ENCODE measurements at regions not wholly inside any gene's neighbourhood (a gene's known extent, or its start where the extent isn't known, plus 50 kb on each side); places are given as distances from the start of the nearest gene placed in this dataset.
"Not testable (repeated sequence)": the region's sequence is repeated elsewhere in the genome, so short reads cannot be mapped to it uniquely, and the experiment has no call there.

GRCh38 chr11:112706863-112707262 is 254.4 kb upstream of the NCAM1 start:
- no peaks in the 10 kb centered on the region for H3K36me3 ChIP-seq (ENCODE audit: control insufficient read depth, insufficient read depth, low read length)
- H3K4me1 ChIP-seq (ENCODE audit: control insufficient read depth, insufficient read depth, low read length, poor library complexity, severe bottlenecking) = no peaks in the 10 kb centered on the region
- no peaks in the 10 kb centered on the region for H3K9me3 ChIP-seq (ENCODE audit: control insufficient read depth, low read length)
- DNase-seq = no peak
- H3K27ac ChIP-seq (ENCODE audit: insufficient read depth, low read length, poor library complexity, severe bottlenecking) = no peak overlapping the region
- H3K4me3 ChIP-seq (ENCODE audit: insufficient read depth, low read depth, low read length, poor library complexity, severe bottlenecking) = no peak overlapping the region
- H3K27me3 ChIP-seq (replicated peaks; ENCODE audit: control insufficient read depth, insufficient read depth, low read length, poor library complexity, severe bottlenecking) = no peaks in the 10 kb centered on the region

GRCh38 chr11:112714340-112714739 is 246.9 kb upstream of the NCAM1 start:
- H3K27ac ChIP-seq (ENCODE audit: insufficient read depth, low read length, poor library complexity, severe bottlenecking); H3K36me3 ChIP-seq (ENCODE audit: control insufficient read depth, insufficient read depth, low read length); H3K9me3 ChIP-seq (ENCODE audit: control insufficient read depth, low read length); DNase-seq; H3K4me1 ChIP-seq (ENCODE audit: control insufficient read depth, insufficient read depth, low read length, poor library complexity, severe bottlenecking); H3K4me3 ChIP-seq (ENCODE audit: insufficient read depth, low read depth, low read length, poor library complexity, severe bottlenecking); H3K27me3 ChIP-seq (replicated peaks; ENCODE audit: control insufficient read depth, insufficient read depth, low read length, poor library complexity, severe bottlenecking): not testable (repeated sequence)

GRCh38 chr11:112715056-112715455 is 246.2 kb upstream of the NCAM1 start:
- DNase-seq = no peak

GRCh38 chr11:112718483-112718882 is 242.7 kb upstream of the NCAM1 start:
- Histone ChIP-seq H3K27ac (ENCODE audit: insufficient read depth, low read length, poor library complexity, severe bottlenecking) (no peak overlapping the region), H3K4me3 (ENCODE audit: insufficient read depth, low read depth, low read length, poor library complexity, severe bottlenecking) (no peak overlapping the region), H3K4me1 (ENCODE audit: control insufficient read depth, insufficient read depth, low read length, poor library complexity, severe bottlenecking) (no peaks in the 10 kb centered on the region), H3K27me3 (replicated peaks; ENCODE audit: control insufficient read depth, insufficient read depth, low read length, poor library complexity, severe bottlenecking) (no peaks in the 10 kb centered on the region), H3K36me3 (ENCODE audit: control insufficient read depth, insufficient read depth, low read length) (no peaks in the 10 kb centered on the region), H3K9me3 (ENCODE audit: control insufficient read depth, low read length) (no peaks in the 10 kb centered on the region)
- DNase-seq = no peak

More at GRCh38 chr11:112715056-112715455, 246.2 kb upstream of the NCAM1 start:
- Histone ChIP-seq H3K27me3 (replicated peaks; ENCODE audit: control insufficient read depth, insufficient read depth, low read length, poor library complexity, severe bottlenecking) (no peaks in the 10 kb centered on the region), H3K4me3 (ENCODE audit: insufficient read depth, low read depth, low read length, poor library complexity, severe bottlenecking) (no peak overlapping the region), H3K27ac (ENCODE audit: insufficient read depth, low read length, poor library complexity, severe bottlenecking) (no peak overlapping the region), H3K4me1 (ENCODE audit: control insufficient read depth, insufficient read depth, low read length, poor library complexity, severe bottlenecking) (no peaks in the 10 kb centered on the region), H3K9me3 (ENCODE audit: control insufficient read depth, low read length) (no peaks in the 10 kb centered on the region), H3K36me3 (ENCODE audit: control insufficient read depth, insufficient read depth, low read length) (no peaks in the 10 kb centered on the region)

GRCh38 chr11:112719736-112720525 is 241.3 kb upstream of the NCAM1 start:
- H3K4me1 ChIP-seq (ENCODE audit: control insufficient read depth, insufficient read depth, low read length, poor library complexity, severe bottlenecking) = no peaks in the 10 kb centered on the region
- H3K36me3 ChIP-seq (ENCODE audit: control insufficient read depth, insufficient read depth, low read length) = no peaks in the 10 kb centered on the region
- H3K27ac ChIP-seq (ENCODE audit: insufficient read depth, low read length, poor library complexity, severe bottlenecking) = no peak overlapping the region
- no peaks in the 10 kb centered on the region for H3K27me3 ChIP-seq (replicated peaks; ENCODE audit: control insufficient read depth, insufficient read depth, low read length, poor library complexity, severe bottlenecking)
- H3K9me3 ChIP-seq (ENCODE audit: control insufficient read depth, low read length) = no peaks in the 10 kb centered on the region
- no peak overlapping the region for H3K4me3 ChIP-seq (ENCODE audit: insufficient read depth, low read depth, low read length, poor library complexity, severe bottlenecking)
- DNase-seq = no peak

GRCh38 chr11:112722148-112722547 is 239.1 kb upstream of the NCAM1 start:
- no peak for DNase-seq
- H3K4me3 ChIP-seq (ENCODE audit: insufficient read depth, low read depth, low read length, poor library complexity, severe bottlenecking) = no peak overlapping the region
- H3K9me3 ChIP-seq (ENCODE audit: control insufficient read depth, low read length) = no peaks in the 10 kb centered on the region
- no peak overlapping the region for H3K27ac ChIP-seq (ENCODE audit: insufficient read depth, low read length, poor library complexity, severe bottlenecking)
- no peaks in the 10 kb centered on the region for H3K4me1 ChIP-seq (ENCODE audit: control insufficient read depth, insufficient read depth, low read length, poor library complexity, severe bottlenecking)
- no peaks in the 10 kb centered on the region for H3K27me3 ChIP-seq (replicated peaks; ENCODE audit: control insufficient read depth, insufficient read depth, low read length, poor library complexity, severe bottlenecking)
- H3K36me3 ChIP-seq (ENCODE audit: control insufficient read depth, insufficient read depth, low read length) = no peaks in the 10 kb centered on the region

- Histone ChIP-seq H3K27me3 (replicated peaks; ENCODE audit: control insufficient read depth, insufficient read depth, low read length, poor library complexity, severe bottlenecking) (no peaks in the 10 kb centered on the region), H3K36me3 (ENCODE audit: control insufficient read depth, insufficient read depth, low read length) (no peaks in the 10 kb centered on the region), H3K4me1 (ENCODE audit: control insufficient read depth, insufficient read depth, low read length, poor library complexity, severe bottlenecking) (no peaks in the 10 kb centered on the region), H3K4me3 (ENCODE audit: insufficient read depth, low read depth, low read length, poor library complexity, severe bottlenecking) (no peak overlapping the region), H3K9me3 (ENCODE audit: control insufficient read depth, low read length) (no peaks in the 10 kb centered on the region), H3K27ac (ENCODE audit: insufficient read depth, low read length, poor library complexity, severe bottlenecking) (no peak overlapping the region)
- no peak for DNase-seq
Observed at GRCh38 chr11:112722876-112723275, 238.3 kb upstream of the NCAM1 start.

- H3K4me1 ChIP-seq (ENCODE audit: control insufficient read depth, insufficient read depth, low read length, poor library complexity, severe bottlenecking) = no peaks in the 10 kb centered on the region
- H3K9me3 ChIP-seq (ENCODE audit: control insufficient read depth, low read length) = no peaks in the 10 kb centered on the region
- H3K4me3 ChIP-seq (ENCODE audit: insufficient read depth, low read depth, low read length, poor library complexity, severe bottlenecking) = no peak overlapping the region
- no peak overlapping the region for H3K27ac ChIP-seq (ENCODE audit: insufficient read depth, low read length, poor library complexity, severe bottlenecking)
- no peaks in the 10 kb centered on the region for H3K27me3 ChIP-seq (replicated peaks; ENCODE audit: control insufficient read depth, insufficient read depth, low read length, poor library complexity, severe bottlenecking)
- DNase-seq = no peak
- H3K36me3 ChIP-seq (ENCODE audit: control insufficient read depth, insufficient read depth, low read length) = no peaks in the 10 kb centered on the region
Observed at GRCh38 chr11:112723676-112724495, 237.3 kb upstream of the NCAM1 start.

- no peak for DNase-seq
- H3K9me3 ChIP-seq (ENCODE audit: control insufficient read depth, low read length) = no peaks in the 10 kb centered on the region
- no peaks in the 10 kb centered on the region for H3K36me3 ChIP-seq (ENCODE audit: control insufficient read depth, insufficient read depth, low read length)
- no peaks in the 10 kb centered on the region for H3K4me1 ChIP-seq (ENCODE audit: control insufficient read depth, insufficient read depth, low read length, poor library complexity, severe bottlenecking)
- H3K27me3 ChIP-seq (replicated peaks; ENCODE audit: control insufficient read depth, insufficient read depth, low read length, poor library complexity, severe bottlenecking) = no peaks in the 10 kb centered on the region
- H3K4me3 ChIP-seq (ENCODE audit: insufficient read depth, low read depth, low read length, poor library complexity, severe bottlenecking) = no peak overlapping the region
- H3K27ac ChIP-seq (ENCODE audit: insufficient read depth, low read length, poor library complexity, severe bottlenecking) = no peak overlapping the region
Observed at GRCh38 chr11:112724496-112724790, 236.8 kb upstream of the NCAM1 start.

- Histone ChIP-seq H3K27ac (ENCODE audit: insufficient read depth, low read length, poor library complexity, severe bottlenecking) (no peak overlapping the region), H3K4me1 (ENCODE audit: control insufficient read depth, insufficient read depth, low read length, poor library complexity, severe bottlenecking) (no peaks in the 10 kb centered on the region), H3K27me3 (replicated peaks; ENCODE audit: control insufficient read depth, insufficient read depth, low read length, poor library complexity, severe bottlenecking) (no peaks in the 10 kb centered on the region), H3K9me3 (ENCODE audit: control insufficient read depth, low read length) (no peaks in the 10 kb centered on the region), H3K36me3 (ENCODE audit: control insufficient read depth, insufficient read depth, low read length) (no peaks in the 10 kb centered on the region), H3K4me3 (ENCODE audit: insufficient read depth, low read depth, low read length, poor library complexity, severe bottlenecking) (no peak overlapping the region)
- DNase-seq = no peak
Observed at GRCh38 chr11:112725636-112726035, 235.6 kb upstream of the NCAM1 start.

Measured in effector memory CD4-positive, alpha-beta T cell (primary cell).